LNCaP clone FGC (cell line): ENCODE measurements at regions not wholly inside any gene's neighbourhood (a gene's known extent, or its start where the extent isn't known, plus 50 kb on each side); places are given as distances from the start of the nearest gene placed in this dataset.

Experiments
- DNase-seq: peaks from one replicate; pipeline ENCODE4 v3.0.0-alpha.2; 2011; ENCODE audit warnings: low read depth
- H3K4me3 ChIP-seq: 2 replicates; pipeline ENCODE4 v1.5.1; 2011; ENCODE audit warnings: mild to moderate bottlenecking, low read depth, low read length, control low read depth
- CTCF ChIP-seq: IDR thresholded peaks from 2 replicates; pipeline ENCODE4 v1.5.1; 2012; ENCODE audit warnings: mild to moderate bottlenecking; ENCODE audit not compliant: control insufficient read depth, insufficient read depth; ENCODE audit errors: extremely low read depth

DNA sequence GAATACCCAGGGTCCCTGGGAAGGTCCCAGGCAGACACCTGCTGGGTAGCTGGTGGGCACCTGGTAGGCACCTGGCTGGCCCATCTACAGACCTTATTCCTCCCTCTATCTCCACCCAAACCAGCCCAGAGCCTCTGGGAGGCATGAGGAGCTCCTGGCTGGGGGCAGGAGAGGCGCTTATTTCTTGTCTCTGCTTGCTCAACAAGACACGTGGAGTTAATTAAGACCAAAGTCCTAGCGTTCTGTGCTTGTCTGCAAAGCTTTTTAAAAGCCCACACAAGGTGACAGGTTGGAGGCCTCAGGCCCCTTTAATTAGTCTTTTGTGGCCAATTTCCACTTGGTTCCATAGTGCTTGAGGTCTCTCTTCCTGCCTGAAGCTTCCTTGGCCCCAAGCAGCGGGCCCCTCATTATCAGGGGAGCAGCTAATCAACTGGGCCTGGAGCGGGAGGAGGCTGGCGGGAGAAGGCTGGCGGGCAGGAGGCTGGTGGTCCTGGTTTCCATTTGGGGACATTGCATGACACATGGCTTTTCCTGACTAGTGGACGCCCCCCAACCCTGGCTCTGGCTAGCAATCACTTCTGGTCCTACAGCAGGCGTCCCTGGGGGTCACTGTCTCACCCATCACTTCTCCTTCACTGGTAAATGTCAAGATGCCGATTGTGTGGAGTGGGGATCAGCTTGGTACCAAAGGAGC is 65.4 kb upstream of the HDAC4 start:
- no peak for DNase-seq
- no peak overlapping the region for H3K4me3 ChIP-seq

DNA sequence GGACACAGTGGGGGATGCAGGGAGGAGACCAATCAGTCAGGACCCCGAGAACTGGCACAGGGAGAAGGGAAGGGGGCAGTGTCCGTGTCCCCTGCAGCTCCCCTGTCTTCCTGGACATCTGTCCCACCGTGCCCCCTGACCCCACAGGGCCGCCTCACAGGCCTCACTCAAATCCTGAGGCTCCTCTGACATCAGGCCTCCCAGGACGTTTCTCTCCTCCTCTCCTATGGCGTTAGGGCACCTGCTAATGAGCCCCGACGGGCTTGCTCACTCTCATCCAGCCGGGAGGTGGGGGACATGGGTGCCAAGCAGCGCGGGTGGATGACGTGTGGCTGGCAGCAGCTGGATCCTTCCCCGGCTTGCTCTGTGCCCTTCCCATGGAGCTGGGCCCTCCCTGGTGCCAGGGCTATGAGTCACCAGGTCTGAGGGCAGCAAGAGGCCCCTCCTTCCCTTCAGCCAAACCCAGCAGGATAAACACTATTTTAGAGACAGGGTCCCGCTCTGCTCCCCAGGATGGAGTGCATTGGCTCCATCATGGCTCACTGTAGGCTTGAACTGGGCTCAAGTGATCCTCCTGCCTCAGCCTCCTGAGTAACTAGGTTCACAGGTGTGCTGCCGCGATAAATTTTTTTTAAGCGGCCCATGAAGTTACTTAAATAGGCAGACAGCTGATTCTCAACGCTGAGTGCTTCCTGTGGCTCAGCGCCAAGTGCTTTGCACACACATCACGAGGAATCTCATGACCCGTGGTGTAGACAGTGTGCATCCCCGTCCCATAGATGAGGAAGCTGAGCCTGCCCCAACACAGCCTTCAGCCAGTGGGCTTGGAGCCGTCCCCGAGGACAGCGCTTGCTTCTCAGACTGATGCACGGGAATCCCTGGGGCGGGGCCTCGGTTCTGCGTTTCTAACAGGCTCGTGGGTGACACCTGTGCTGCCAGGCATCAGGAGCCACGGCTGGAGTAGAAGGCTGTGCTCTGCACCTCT is 64.5 kb upstream of the HDAC4 start:
- no peak for TF ChIP-seq CTCF
- no peak overlapping the region for H3K4me3 ChIP-seq
- DNase-seq: no peak

More for the DNA sequence above, 65.4 kb upstream of the HDAC4 start:
- no peak for TF ChIP-seq CTCF

DNA sequence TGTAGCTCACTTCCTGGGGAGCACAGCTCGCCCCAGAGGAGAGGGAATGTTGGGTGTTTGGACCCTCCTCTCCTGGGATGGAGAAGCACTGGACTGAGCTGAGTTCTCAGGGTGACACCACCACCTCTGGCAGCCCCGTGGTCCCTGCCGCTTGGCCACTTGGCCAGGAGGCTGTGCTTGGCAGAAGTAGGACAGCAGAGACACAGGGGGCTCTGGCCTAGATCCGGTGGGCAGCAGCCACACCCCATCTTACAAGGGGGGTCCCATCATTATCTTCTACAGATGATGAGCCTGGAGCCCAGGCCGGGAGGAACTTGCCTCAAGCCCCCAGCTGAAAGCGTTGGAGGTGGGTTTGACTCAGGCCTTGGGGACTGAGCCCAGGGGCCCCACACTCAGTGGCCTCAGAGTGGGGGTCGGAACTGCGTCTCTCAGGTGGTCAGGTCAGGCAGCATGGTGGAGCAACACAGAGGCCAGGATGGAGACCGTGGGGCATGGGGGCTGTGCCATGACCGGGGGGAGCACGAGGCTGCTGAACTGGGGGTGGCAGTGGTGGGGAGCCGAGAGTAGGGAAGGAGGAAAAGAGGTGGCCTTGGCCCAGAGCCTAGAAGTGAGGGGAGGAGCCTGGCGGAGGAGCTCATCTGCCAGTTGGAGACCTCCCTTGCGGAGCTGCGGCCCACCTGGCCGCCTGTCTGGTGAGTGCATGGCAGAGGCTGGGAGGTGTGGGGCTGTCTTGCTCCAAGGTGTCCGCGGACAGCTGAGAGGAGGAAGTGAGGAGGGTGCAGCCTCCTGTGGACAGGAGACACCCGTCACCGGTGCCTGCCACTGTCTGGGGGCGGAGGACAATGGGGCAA is 63.6 kb upstream of the HDAC4 start:
- TF ChIP-seq CTCF: no peak
- H3K4me3 ChIP-seq: no peak overlapping the region
- no peak for DNase-seq

DNA sequence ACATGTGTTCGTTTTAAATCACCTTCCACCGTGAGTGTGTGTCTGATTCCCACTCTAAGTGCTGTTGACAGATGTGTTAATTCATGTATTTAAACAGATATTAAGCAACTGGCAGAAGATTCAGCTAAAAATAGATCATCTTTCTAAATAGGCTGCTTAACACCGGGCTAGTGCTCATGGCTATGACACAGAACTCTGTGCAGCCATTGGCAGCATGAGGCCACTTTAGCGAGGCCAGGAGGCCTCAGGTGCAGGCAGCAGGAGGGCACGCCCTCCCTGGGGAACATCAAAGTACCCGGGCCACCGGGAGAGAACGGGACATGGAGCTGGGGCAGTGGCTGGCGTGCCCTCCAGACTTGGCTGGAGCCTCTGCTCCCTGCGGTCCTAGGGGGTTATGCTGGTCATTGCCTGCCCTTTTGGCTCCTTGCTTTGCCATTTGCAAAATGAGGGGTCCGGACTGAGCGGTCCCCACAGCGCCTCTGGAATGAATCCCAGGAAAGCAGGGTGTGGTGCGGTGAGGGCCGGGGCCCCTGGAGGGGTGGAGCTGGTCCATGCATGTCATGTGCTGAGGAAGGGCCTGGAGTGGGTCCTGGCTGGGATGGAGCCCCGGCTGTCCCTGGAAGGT is 62.8 kb upstream of the HDAC4 start:
- H3K4me3 ChIP-seq: no peak overlapping the region
- DNase-seq: no peak

GRCh38 chr2:239462671-239463506 is 62.1 kb upstream of the HDAC4 start:
- no peak for TF ChIP-seq CTCF
- DNase-seq: no peak

More for the DNA sequence above, 62.8 kb upstream of the HDAC4 start:
- TF ChIP-seq CTCF: no peak

More at GRCh38 chr2:239462671-239463506, 62.1 kb upstream of the HDAC4 start:
- no peak overlapping the region for H3K4me3 ChIP-seq
